ENCODE measurements at regions not wholly inside any gene's neighbourhood (a gene's known extent, or its start where the extent isn't known, plus 50 kb on each side); places are given as distances from the start of the nearest gene placed in this dataset.

- TF ChIP-seq, protein P1, sequence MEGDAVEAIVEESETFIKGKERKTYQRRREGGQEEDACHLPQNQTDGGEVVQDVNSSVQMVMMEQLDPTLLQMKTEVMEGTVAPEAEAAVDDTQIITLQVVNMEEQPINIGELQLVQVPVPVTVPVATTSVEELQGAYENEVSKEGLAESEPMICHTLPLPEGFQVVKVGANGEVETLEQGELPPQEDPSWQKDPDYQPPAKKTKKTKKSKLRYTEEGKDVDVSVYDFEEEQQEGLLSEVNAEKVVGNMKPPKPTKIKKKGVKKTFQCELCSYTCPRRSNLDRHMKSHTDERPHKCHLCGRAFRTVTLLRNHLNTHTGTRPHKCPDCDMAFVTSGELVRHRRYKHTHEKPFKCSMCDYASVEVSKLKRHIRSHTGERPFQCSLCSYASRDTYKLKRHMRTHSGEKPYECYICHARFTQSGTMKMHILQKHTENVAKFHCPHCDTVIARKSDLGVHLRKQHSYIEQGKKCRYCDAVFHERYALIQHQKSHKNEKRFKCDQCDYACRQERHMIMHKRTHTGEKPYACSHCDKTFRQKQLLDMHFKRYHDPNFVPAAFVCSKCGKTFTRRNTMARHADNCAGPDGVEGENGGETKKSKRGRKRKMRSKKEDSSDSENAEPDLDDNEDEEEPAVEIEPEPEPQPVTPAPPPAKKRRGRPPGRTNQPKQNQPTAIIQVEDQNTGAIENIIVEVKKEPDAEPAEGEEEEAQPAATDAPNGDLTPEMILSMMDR (conservative IDR thresholded peaks at IDR 0.05 in 1 of 2, IDR thresholded peaks at IDR 0.05 in 1 of 2; ENCODE audit: extremely low read depth in 1 of 2, insufficient read depth in 1 of 2, low read depth in 1 of 2, low read length in 2 of 2), result no peak
- no peak for TF ChIP-seq EZH2 (IDR thresholded peaks at IDR 0.05; ENCODE audit: borderline replicate concordance, low read length)
Measured at GRCh38 chr2:149761611-149762010, 174.0 kb upstream of the MMADHC start.
